ENCODE measurements at regions not wholly inside any gene's neighbourhood (a gene's known extent, or its start where the extent isn't known, plus 50 kb on each side); places are given as distances from the start of the nearest gene placed in this dataset.

GRCh38 chr6:134117409-134117808, 65.0 kb upstream of the SLC2A12 start:
- no peak for DNase-seq (ENCODE audit: low spot score)
- intact Hi-C loops (cut with DNase I), result no loop called here

- intact Hi-C loops (cut with DNase I), result no loop called here
Measured at GRCh38 chr6:134115715-134116074, 63.3 kb upstream of the SLC2A12 start.

DNA sequence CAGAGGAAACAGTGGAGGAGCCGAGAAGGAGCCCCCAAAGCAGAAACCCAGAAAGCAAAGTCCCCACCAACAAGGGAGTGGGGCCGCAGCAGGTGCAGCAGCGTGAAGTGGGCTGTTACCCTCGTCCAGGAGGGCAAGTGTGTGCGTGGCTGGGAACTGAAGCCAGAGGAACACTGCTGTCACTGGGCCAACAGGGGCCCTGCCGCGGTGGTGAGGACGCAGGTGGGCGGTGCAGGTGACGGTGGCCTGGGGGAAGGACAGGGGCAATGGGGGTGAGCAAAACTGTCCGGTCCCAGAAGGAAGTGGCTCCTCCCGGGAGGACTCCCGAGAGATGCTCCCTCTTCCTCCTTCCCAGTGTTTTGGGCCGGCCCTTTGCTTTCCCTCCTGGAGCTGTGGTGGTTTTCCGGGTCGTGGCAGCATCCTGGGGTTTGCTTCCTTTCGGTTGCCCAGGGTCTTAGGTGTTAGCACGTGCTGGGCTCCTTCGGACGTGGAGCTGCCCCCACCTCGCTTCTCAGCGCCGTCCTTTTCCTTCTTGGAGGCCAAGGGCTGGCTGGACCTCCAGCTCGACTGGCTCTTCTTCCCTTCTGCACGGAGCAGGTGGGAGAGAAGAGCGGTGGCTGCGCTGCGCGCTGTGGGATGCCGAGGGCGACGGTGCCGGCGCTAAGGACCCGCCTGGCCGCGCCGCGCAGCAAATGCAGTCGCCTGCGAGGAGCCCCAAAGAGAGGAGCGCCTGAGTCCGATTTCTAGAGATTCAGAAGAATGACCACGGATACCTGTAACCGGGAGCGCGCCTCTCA, 62.7 kb upstream of the SLC2A12 start:
- intact Hi-C loops (cut with DNase I), result no loop called here
- no peak for DNase-seq (ENCODE audit: low spot score)

More at GRCh38 chr6:134115715-134116074, 63.3 kb upstream of the SLC2A12 start:
- DNase-seq (ENCODE audit: low spot score), result no peak

DNA sequence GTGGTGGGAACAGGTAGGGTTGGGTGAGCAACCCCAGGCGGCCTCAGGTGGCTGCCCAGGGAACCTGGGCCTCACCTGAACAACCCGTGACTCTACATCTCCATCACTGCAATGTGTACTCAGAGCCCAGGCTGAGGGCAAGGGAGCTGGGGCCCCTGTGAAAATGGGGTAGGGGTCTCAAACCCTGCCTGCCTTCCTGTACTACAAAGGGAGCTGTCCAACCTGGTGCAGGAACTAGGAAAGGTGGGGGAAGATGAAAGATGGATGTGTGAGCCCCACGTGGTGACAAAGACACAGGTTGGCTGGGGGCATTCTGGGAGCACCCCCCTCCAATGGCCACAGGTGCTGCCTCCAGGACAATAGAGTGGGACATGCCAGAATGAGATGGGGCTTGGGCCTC, 62.1 kb upstream of the SLC2A12 start:
- intact Hi-C loops (cut with DNase I), result no loop called here
- no peak for DNase-seq (ENCODE audit: low spot score)

DNA sequence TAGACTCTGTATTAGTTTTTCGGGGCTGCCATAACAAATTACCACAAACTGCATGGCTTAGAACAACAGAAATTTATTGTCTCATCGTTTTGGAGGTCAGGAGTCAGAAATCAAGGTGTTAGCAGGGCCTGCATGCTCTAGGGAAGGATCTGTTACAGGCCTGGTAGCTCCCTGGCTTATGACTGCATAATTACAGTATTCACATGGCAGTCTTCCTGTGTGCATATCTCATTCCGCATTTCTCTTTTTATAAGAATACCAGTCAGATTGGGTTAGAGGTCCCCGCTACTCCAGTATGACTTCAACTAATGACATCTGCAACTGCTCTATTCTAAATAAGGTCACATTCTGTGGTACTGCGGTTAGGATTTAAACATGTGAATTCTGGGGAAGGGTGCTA, 59.3 kb upstream of the SLC2A12 start:
- no peak for DNase-seq (ENCODE audit: low spot score)
- intact Hi-C loops (cut with DNase I), result no loop called here

- intact Hi-C loops (cut with DNase I), result no loop called here
- no peak for DNase-seq (ENCODE audit: low spot score)
Measured at GRCh38 chr6:134111062-134111677, 58.7 kb upstream of the SLC2A12 start.

GRCh38 chr6:134106702-134107101, 54.3 kb upstream of the SLC2A12 start:
- no peak for DNase-seq (ENCODE audit: low spot score)

GRCh38 chr6:134105940-134106339, 53.5 kb upstream of the SLC2A12 start:
- intact Hi-C loops (cut with DNase I), result no loop called here
- DNase-seq (ENCODE audit: low spot score), result no peak

More at GRCh38 chr6:134106702-134107101, 54.3 kb upstream of the SLC2A12 start:
- intact Hi-C loops (cut with DNase I), result no loop called here

DNA sequence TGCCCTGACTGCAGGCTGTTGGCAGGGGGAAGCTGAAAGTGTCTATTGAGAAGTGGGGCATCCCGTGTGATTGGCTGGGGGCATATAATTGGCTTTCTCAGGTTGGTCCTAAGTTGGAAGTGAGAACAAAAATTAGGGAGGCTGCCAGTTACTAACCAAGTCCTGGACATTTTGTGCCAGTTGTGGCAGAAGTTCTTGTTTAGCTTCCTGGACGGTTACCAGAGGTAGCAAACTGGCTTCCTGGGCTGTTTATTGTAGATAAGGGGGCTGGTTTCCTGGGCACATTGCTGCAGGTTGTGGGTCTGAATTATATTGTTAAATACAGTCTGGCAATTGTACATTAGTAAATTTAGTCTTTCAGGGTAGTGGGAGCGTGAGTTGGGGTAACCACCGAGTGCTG, 50.6 kb upstream of the SLC2A12 start:
- DNase-seq (ENCODE audit: low spot score), result no peak
- intact Hi-C loops (cut with DNase I), result loop anchor here in 1 of 2 donors (5.0 kb wide), 1 partner anchor 181 kb away; no protein-coding TSS in a partner anchor
